GM12892 (cell line): ENCODE measurements at regions not wholly inside any gene's neighbourhood (a gene's known extent, or its start where the extent isn't known, plus 50 kb on each side); places are given as distances from the start of the nearest gene placed in this dataset.

Source experiments
- DNase-seq: peaks from one replicate; pipeline ENCODE4 v3.0.0; 2011; ENCODE audit not compliant: insufficient read length
- FAIRE-seq: peaks from 2 replicates; lab custom pipeline; 2011; peaks lifted over from hg19 to GRCh38; lab: Jason Lieb, UNC
- POLR2A ChIP-seq: IDR thresholded peaks from 2 replicates; pipeline ENCODE4 v1.6.1; 2011; ENCODE audit warnings: low read depth, low read length, control low read depth
- POLR2AphosphoS5 ChIP-seq: IDR thresholded peaks from 2 replicates; pipeline ENCODE4 v1.6.1; 2011; ENCODE audit warnings: low read depth, low read length, control low read depth
- TAF1 ChIP-seq: IDR thresholded peaks from 2 replicates; pipeline ENCODE4 v1.6.1; 2011; ENCODE audit warnings: low read depth, mild to moderate bottlenecking, control low read depth, low read length, borderline replicate concordance

- no peak for DNase-seq
- FAIRE-seq, result no peak
- TF ChIP-seq POLR2A (no peak), POLR2AphosphoS5 (no peak), TAF1 (no peak)
Observed at GRCh38 chrX:129249563-129249962, 273.7 kb downstream of the SMARCA1 start.

GRCh38 chrX:129247642-129248041, 275.6 kb downstream of the SMARCA1 start:
- no peak for FAIRE-seq

GRCh38 chrX:129239371-129239770, 283.9 kb downstream of the SMARCA1 start:
- DNase-seq, result no peak

More at GRCh38 chrX:129247642-129248041, 275.6 kb downstream of the SMARCA1 start:
- no peak for TF ChIP-seq POLR2A
- TF ChIP-seq POLR2AphosphoS5, result no peak
- TF ChIP-seq TAF1, result no peak
- no peak for DNase-seq

GRCh38 chrX:129238011-129238410, 285.3 kb downstream of the SMARCA1 start:
- DNase-seq, result no peak
- no peak for TF ChIP-seq POLR2AphosphoS5
- TF ChIP-seq TAF1, result no peak
- TF ChIP-seq POLR2A, result no peak
- no peak for FAIRE-seq

More at GRCh38 chrX:129239371-129239770, 283.9 kb downstream of the SMARCA1 start:
- TF ChIP-seq POLR2AphosphoS5 (no peak), POLR2A (no peak), TAF1 (no peak)
- no peak for FAIRE-seq

- no peak for TF ChIP-seq POLR2AphosphoS5
- TF ChIP-seq POLR2A, result no peak
- no peak for TF ChIP-seq TAF1
- FAIRE-seq, result no peak
- no peak for DNase-seq
Observed at GRCh38 chrX:129235903-129236302, 287.4 kb downstream of the SMARCA1 start.

GRCh38 chrX:129233786-129234185, 289.5 kb downstream of the SMARCA1 start:
- DNase-seq, result no peak
- no peak for TF ChIP-seq POLR2A
- no peak for TF ChIP-seq TAF1
- TF ChIP-seq POLR2AphosphoS5, result no peak
- no peak for FAIRE-seq

GRCh38 chrX:129230850-129231512, 292.3 kb downstream of the SMARCA1 start:
- no peak for FAIRE-seq
- no peak for TF ChIP-seq POLR2A
- no peak for TF ChIP-seq TAF1
- TF ChIP-seq POLR2AphosphoS5, result no peak
- no peak for DNase-seq

- DNase-seq, result no peak
- no peak for FAIRE-seq
- no peak for TF ChIP-seq TAF1
- no peak for TF ChIP-seq POLR2AphosphoS5
Observed at GRCh38 chrX:129230168-129230567, 293.1 kb downstream of the SMARCA1 start.

- no peak for DNase-seq
- TF ChIP-seq POLR2AphosphoS5, result no peak
- TF ChIP-seq TAF1, result no peak
- TF ChIP-seq POLR2A, result no peak
- no peak for FAIRE-seq
Observed at GRCh38 chrX:129227366-129227765, 295.9 kb downstream of the SMARCA1 start.

- FAIRE-seq, result no peak
- no peak for DNase-seq
Observed at GRCh38 chrX:129193357-129193756, 329.9 kb downstream of the SMARCA1 start.

GRCh38 chrX:129188231-129188630, 335.1 kb downstream of the SMARCA1 start:
- DNase-seq (no peak), FAIRE-seq (no peak)
- TF ChIP-seq POLR2A, result no peak
- TF ChIP-seq POLR2AphosphoS5, result no peak
- TF ChIP-seq TAF1, result no peak

More at GRCh38 chrX:129193357-129193756, 329.9 kb downstream of the SMARCA1 start:
- no peak for TF ChIP-seq POLR2A
- no peak for TF ChIP-seq TAF1
- TF ChIP-seq POLR2AphosphoS5, result no peak

- no peak for FAIRE-seq
- no peak for DNase-seq
- no peak for TF ChIP-seq POLR2AphosphoS5
- TF ChIP-seq POLR2A, result no peak
- TF ChIP-seq TAF1, result no peak
Observed at GRCh38 chrX:129176710-129177109, 346.6 kb downstream of the SMARCA1 start.
